Retinal pigment epithelial cell (primary cell): ENCODE measurements at regions not wholly inside any gene's neighbourhood (a gene's known extent, or its start where the extent isn't known, plus 50 kb on each side); places are given as distances from the start of the nearest gene placed in this dataset.
"Not testable (repeated sequence)": the region's sequence is repeated elsewhere in the genome, so short reads cannot be mapped to it uniquely, and the experiment has no call there.

Experiments used
- DNase-seq: peaks from one replicate; pipeline ENCODE4 v3.0.0-alpha.2; 2010; ENCODE audit warnings: low read depth
- H3K4me3 ChIP-seq: 2 replicates; pipeline ENCODE4 v1.5.1; 2011; ENCODE audit warnings: mild to moderate bottlenecking, low read length, control low read depth, moderate library complexity
- TF ChIP-seq, protein P1 (sequence below): conservative IDR thresholded peaks from 2 replicates; pipeline ENCODE4 v1.5.1; 2011; ENCODE audit warnings: low read depth, low read length, control low read depth, inconsistent platforms

- H3K4me3 ChIP-seq, result no peak overlapping the region
- TF ChIP-seq, protein P1, sequence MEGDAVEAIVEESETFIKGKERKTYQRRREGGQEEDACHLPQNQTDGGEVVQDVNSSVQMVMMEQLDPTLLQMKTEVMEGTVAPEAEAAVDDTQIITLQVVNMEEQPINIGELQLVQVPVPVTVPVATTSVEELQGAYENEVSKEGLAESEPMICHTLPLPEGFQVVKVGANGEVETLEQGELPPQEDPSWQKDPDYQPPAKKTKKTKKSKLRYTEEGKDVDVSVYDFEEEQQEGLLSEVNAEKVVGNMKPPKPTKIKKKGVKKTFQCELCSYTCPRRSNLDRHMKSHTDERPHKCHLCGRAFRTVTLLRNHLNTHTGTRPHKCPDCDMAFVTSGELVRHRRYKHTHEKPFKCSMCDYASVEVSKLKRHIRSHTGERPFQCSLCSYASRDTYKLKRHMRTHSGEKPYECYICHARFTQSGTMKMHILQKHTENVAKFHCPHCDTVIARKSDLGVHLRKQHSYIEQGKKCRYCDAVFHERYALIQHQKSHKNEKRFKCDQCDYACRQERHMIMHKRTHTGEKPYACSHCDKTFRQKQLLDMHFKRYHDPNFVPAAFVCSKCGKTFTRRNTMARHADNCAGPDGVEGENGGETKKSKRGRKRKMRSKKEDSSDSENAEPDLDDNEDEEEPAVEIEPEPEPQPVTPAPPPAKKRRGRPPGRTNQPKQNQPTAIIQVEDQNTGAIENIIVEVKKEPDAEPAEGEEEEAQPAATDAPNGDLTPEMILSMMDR, result no peak
- DNase-seq, result no peak
Observed at GRCh38 chr20:47907031-47907675, 121.9 kb upstream of the SULF2 start.

GRCh38 chr20:47906348-47906660, 121.0 kb upstream of the SULF2 start:
- DNase-seq, result no peak
- TF ChIP-seq, protein P1, result no peak
- H3K4me3 ChIP-seq, result no peak overlapping the region

DNA sequence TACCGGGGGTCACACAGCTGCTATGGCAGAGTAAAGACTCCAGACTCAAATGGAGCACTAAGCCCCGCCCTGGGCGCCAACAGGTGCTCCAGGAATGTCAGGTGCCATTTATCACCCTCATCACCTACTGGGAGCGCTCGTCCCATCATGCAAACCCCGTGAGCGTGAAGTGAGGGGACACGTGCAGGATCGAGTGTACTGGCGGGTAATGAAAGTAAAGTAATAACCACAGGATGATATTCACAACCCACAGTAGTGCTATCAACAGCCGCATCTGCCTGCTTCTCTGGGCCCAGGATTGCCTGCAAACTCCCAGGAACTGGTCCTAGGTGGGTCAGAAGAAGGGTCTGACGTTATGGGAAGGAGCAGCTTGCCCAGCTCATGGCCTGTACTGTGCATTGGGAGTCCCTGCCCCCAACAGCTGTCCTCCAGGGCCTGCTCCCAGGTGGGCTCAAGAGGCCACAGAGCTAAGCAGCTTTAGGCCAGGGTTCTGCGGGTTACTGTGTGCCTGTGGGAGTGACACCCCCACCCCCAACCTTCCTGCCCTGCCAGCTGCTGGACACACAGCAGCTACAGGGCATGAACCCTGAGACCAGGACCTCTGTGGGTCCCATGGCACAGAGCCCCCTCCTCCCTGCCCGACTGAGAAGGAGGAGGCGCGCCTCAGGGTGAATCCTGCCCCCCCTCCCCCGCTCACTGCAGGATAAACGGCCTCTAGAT, 120.5 kb upstream of the SULF2 start:
- H3K4me3 ChIP-seq, result no peak overlapping the region
- TF ChIP-seq, protein P1, result no peak
- DNase-seq, result no peak

DNA sequence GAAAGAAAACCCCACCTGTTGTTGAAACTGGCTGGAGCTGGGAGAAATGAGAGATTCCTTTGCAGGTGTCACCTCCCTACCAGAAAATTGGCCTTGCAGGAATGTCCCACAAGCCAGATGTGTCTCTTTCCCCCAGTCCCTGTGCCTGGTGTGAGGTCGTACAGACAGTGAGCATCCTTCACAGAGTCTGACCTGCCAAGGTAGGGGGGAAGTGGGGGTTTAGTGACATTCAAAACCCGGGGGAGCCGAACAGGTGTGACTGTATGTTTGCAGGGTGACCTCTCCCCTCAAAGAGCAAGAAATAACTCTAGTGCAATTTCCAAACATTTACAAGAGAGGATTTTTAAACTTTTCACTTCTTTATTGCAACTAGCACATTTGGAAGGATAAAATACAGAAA, 117.7 kb upstream of the SULF2 start:
- H3K4me3 ChIP-seq, DNase-seq: not testable (repeated sequence)

DNA sequence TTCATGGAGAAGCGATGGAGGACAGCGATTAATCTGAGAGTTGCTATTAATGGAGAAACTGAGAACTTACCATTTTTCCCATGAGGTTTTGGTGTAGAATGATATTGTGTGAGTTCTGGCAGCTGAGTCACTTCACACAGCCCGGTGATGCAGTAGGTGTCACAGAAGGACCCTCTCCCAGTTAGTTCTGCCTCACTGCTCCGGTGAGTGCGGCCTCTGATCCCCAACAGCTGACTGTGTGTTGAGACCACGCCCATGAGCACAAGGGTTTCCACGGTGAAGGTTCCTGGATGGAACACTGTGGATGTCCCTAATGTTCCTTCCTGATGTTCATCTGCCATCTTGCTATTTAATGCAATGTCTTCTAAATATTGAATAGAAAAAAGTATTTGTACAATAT, 114.0 kb upstream of the SULF2 start:
- not testable (repeated sequence) for DNase-seq, H3K4me3 ChIP-seq

GRCh38 chr20:47897461-47897860, 112.2 kb upstream of the SULF2 start:
- TF ChIP-seq, protein P1, result no peak
- DNase-seq, result no peak
- no peak overlapping the region for H3K4me3 ChIP-seq

DNA sequence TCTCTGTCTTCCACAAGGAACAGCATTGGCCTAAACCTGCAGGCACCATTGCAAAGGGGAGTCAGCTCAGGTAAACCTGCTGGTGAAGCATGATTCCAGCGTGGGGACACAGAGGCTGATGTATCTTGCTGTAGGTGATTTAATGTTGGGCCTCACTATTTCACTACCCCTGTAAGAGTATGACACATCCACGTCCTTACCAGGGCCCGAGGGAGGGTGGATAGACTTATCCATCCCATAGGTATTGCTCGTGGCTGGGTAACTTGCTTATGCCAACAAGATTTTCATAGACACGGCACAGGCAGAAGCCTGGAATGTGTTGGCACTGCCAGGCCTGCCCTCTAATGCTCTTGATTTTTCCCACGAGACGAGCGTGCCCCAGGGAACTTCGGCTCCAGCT, 107.4 kb upstream of the SULF2 start:
- not testable (repeated sequence) for DNase-seq, H3K4me3 ChIP-seq

DNA sequence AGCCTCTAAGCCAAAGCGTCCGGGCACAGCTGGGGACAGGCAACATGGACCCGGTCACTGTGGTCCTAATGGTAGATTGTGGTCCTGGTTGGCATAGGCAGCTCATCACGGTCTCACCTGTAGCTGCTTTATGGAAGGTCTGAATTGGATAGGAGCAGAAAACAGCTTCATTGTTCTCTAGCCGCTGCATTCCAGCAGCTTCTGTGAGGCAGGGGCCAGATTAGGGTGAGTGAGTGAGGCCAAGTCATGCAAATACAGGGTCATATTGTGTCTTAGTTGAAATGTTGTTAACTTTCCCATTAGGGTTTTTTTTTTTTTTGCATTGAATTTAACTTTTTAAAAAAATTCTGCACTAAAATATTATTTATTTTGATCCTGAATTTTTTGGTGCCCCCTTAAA, 105.4 kb upstream of the SULF2 start:
- not testable (repeated sequence) for DNase-seq, H3K4me3 ChIP-seq

- DNase-seq, H3K4me3 ChIP-seq: not testable (repeated sequence)
Observed at GRCh38 chr20:47889751-47890150, 104.5 kb upstream of the SULF2 start.

- DNase-seq, result no peak
- TF ChIP-seq, protein P1, result no peak
- H3K4me3 ChIP-seq, result no peak overlapping the region
Observed at GRCh38 chr20:47888351-47888750, 103.1 kb upstream of the SULF2 start.
